GM23248 (cell line): ENCODE measurements at regions not wholly inside any gene's neighbourhood (a gene's known extent, or its start where the extent isn't known, plus 50 kb on each side); places are given as distances from the start of the nearest gene placed in this dataset.

Experiments
- DNase-seq: peaks from one replicate; pipeline ENCODE4 v3.0.0-alpha.2; 2015
- H2AFZ ChIP-seq: fragments of 200-600 bp; sonication (generic); 2 replicates; pipeline ENCODE4 v1.6.1; 2016; ENCODE audit warnings: antibody characterized with exemption
- H3F3A ChIP-seq: fragments of 200-600 bp; sonication (generic); 2 replicates; pipeline ENCODE4 v1.6.1; 2016; ENCODE audit warnings: mild to moderate bottlenecking, antibody characterized with exemption, mixed run types; ENCODE audit not compliant: insufficient read depth
- H3K27ac ChIP-seq: fragments of 200-600 bp; sonication (generic); 2 replicates; pipeline ENCODE4 v1.5.1; 2016; ENCODE audit warnings: mild to moderate bottlenecking
- H3K27me3 ChIP-seq: fragments of 200-600 bp; sonication (generic); replicated peaks from 2 replicates; pipeline ENCODE4 v1.6.1; 2016; ENCODE audit warnings: mild to moderate bottlenecking; ENCODE audit not compliant: insufficient read depth
- H3K36me3 ChIP-seq: fragments of 200-600 bp; sonication (generic); 2 replicates; pipeline ENCODE4 v1.6.1; 2016; ENCODE audit warnings: low read depth, mild to moderate bottlenecking
- H3K4me1 ChIP-seq: fragments of 200-600 bp; sonication (generic); 2 replicates; pipeline ENCODE4 v1.6.1; 2016; ENCODE audit warnings: mild to moderate bottlenecking; ENCODE audit not compliant: insufficient read depth
- H3K4me2 ChIP-seq: fragments of 200-600 bp; sonication (generic); one replicate; pipeline ENCODE4 v1.6.1; 2016; ENCODE audit warnings: mild to moderate bottlenecking; ENCODE audit not compliant: unreplicated experiment
- H3K4me3 ChIP-seq: fragments of 200-600 bp; sonication (generic); 2 replicates; pipeline ENCODE4 v1.5.1; 2016; ENCODE audit warnings: mild to moderate bottlenecking
- H3K79me2 ChIP-seq: fragments of 200-600 bp; sonication (generic); 2 replicates; pipeline ENCODE4 v1.6.1; 2016; ENCODE audit warnings: mild to moderate bottlenecking; ENCODE audit not compliant: insufficient read depth
- H3K9ac ChIP-seq: fragments of 200-600 bp; sonication (generic); 2 replicates; pipeline ENCODE4 v1.6.1; 2016; ENCODE audit warnings: mild to moderate bottlenecking
- H3K9me2 ChIP-seq: fragments of 200-600 bp; sonication (generic); 2 replicates; pipeline ENCODE4 v1.6.1; 2016; ENCODE audit warnings: mixed run types, mild to moderate bottlenecking, moderate library complexity; ENCODE audit not compliant: insufficient read depth
- H3K9me3 ChIP-seq: fragments of 200-600 bp; sonication (generic); one replicate; pipeline ENCODE4 v1.6.1; 2017; ENCODE audit warnings: low read depth
- H4K20me1 ChIP-seq: fragments of 200-600 bp; sonication (generic); 2 replicates; pipeline ENCODE4 v1.6.0; 2016; ENCODE audit not compliant: insufficient read depth
- EZH2 ChIP-seq: fragments of 200-600 bp; sonication (generic); IDR thresholded peaks from 2 replicates; pipeline ENCODE4 v1.6.1; 2018; ENCODE audit warnings: antibody characterized with exemption, mild to moderate bottlenecking; ENCODE audit not compliant: insufficient read depth, poor library complexity, severe bottlenecking
- EZH2phosphoT487 ChIP-seq: fragments of 200-600 bp; sonication (generic); IDR thresholded peaks from 2 replicates; pipeline ENCODE4 v1.6.1; 2018; ENCODE audit warnings: antibody characterized with exemption, moderate library complexity, mild to moderate bottlenecking, low read depth; ENCODE audit not compliant: insufficient read depth
- WGBS, 2 experiments: methylation state at CpG; one replicate each; pipeline ENCODE4 v1.1.6; 2015 to 2017; ENCODE audit warnings: low lambda C conversion rate in 2 of 2, low coverage in 1 of 2; ENCODE audit errors: missing lambda C conversion rate in 2 of 2; 5-methylcytosine and 5-hydroxymethylcytosine counted together
- in situ Hi-C: fragments of 300-500 bp; cut with MboI; formaldehyde crosslinking; loops from 2 replicates; pipeline ENCODE4 v1.15.0; 2020

DNA sequence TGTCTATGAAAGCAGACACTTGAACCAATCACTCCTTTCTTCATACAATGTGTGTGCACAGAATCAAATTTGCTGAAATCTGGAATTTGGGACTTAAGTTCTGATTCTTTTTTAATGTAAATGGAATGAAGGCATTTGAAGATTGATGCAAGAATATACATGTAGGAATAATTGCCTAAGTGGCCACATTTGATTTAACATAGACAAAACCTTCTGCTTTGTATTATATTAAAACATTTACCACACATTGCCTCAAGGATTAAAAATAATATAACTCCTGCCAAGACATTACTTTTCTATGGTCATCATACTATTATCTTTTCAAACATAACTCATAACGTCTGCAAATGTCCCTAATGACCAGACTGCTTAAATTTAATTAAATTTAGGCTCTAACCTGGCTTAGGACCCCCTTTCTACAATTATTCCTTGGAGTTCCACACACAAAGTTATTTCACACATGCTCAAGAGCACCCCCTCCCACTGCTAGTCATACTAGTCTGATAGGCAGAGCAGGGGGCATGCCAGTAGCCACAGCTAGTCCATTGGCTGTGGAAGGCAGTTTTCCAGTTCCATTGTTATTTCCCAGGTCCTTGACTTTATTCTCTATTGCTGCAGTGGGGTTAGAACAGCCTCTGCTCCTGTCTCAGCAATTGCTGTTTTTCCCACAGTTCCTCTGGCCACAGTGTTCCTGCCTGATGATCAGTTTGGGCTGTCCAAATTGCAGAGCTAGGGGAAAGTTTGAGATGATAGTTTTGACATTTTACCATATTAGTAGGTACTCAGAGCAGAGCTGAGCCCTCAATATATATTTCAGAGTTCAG, 360.6 kb upstream of the GRAMD2B start:
- no peak overlapping the region for H3K4me3 ChIP-seq
- no peak overlapping the region for H2AFZ ChIP-seq
- TF ChIP-seq EZH2phosphoT487 = no peak
- TF ChIP-seq EZH2 = no peak
- H3K27ac ChIP-seq = no peak overlapping the region
- H3K9me2 ChIP-seq = no peaks in the 10 kb centered on the region
- H3K4me2 ChIP-seq = no peak overlapping the region
- DNase-seq = no peak
- no peak overlapping the region for H3K9ac ChIP-seq
- WGBS, 2 experiments = 0% methylated on average over 1 of the region's 1 CpG
- no peaks in the 10 kb centered on the region for H3K79me2 ChIP-seq
- no peaks in the 10 kb centered on the region for H3K36me3 ChIP-seq
- in situ Hi-C loops = no loop called here
- no peaks in the 10 kb centered on the region for H3K9me3 ChIP-seq
- 0 out of 2 replicates have a peak, but pooled peaks cover 4% of the 10 kb centered on the region for H3K27me3 ChIP-seq
- H3K4me1 ChIP-seq = no peaks in the 10 kb centered on the region
- H3F3A ChIP-seq = no peaks in the 10 kb centered on the region
- H4K20me1 ChIP-seq = no peaks in the 10 kb centered on the region

DNA sequence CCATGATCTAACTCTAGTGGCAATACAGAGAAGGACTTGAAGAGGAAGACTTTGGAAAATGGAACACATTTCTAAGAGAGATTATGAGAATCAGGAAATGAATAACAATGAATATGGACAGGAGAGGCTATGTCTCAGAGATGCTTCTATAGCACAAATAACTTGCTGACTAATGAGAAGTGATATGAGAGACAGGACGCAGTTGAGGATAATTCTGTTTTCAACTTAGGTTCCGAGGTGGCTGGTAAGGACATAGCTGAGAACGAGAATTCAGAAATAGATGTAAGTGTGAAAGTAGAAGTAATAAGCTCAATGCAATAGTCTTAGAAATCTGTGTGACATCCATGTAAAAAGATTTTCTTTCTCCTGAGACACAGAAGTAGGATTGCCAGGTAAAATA, 358.1 kb upstream of the GRAMD2B start:
- Histone ChIP-seq H3K27me3 (0 out of 2 replicates have a peak, but pooled peaks cover 4% of the 10 kb centered on the region), H3K36me3 (no peaks in the 10 kb centered on the region), H3K4me1 (no peaks in the 10 kb centered on the region), H2AFZ (no peak overlapping the region), H3F3A (no peaks in the 10 kb centered on the region), H4K20me1 (no peaks in the 10 kb centered on the region), H3K9me2 (no peaks in the 10 kb centered on the region), H3K9ac (no peak overlapping the region), H3K9me3 (no peaks in the 10 kb centered on the region), H3K4me2 (no peak overlapping the region), H3K79me2 (no peaks in the 10 kb centered on the region), H3K4me3 (no peak overlapping the region), H3K27ac (no peak overlapping the region)
- TF ChIP-seq EZH2phosphoT487 (no peak), EZH2 (no peak)
- DNase-seq = no peak
- 75 to 79% methylated on average over 3 of the region's 3 CpGs for WGBS, 2 experiments
- in situ Hi-C loops = no loop called here

DNA sequence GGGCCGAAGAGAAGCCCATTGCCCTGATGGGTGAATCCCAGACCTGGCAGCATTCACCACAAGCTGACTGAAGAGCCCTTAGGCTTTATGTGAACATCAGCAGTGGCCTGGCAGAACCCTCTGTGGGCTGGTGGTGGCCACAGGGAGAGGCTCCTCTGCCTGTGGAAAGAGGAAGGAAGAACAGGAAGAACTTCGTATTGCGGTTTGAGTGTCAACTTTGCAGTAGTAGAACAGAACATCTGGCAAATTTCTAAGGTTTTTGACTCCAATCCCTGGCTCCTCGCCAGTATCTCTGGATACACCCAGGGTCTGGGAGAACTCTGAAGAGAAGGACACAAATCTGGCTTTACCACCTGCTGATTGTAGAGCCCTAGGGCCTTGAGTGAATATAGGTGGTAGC, 356.4 kb upstream of the GRAMD2B start:
- no peak overlapping the region for H3K27ac ChIP-seq
- 19 to 35% methylated on average over 4 of the region's 4 CpGs for WGBS, 2 experiments
- H3K36me3 ChIP-seq = no peaks in the 10 kb centered on the region
- H3K9me3 ChIP-seq = no peaks in the 10 kb centered on the region
- H3K9me2 ChIP-seq = no peaks in the 10 kb centered on the region
- H3K4me3 ChIP-seq = no peak overlapping the region
- no peaks in the 10 kb centered on the region for H4K20me1 ChIP-seq
- H3F3A ChIP-seq = no peaks in the 10 kb centered on the region
- H3K4me2 ChIP-seq = no peak overlapping the region
- H3K9ac ChIP-seq = no peak overlapping the region
- H3K27me3 ChIP-seq = 0 out of 2 replicates have a peak, but pooled peaks cover 4% of the 10 kb centered on the region
- DNase-seq = no peak
- no peak overlapping the region for H2AFZ ChIP-seq
- in situ Hi-C loops = no loop called here
- TF ChIP-seq EZH2 (no peak), EZH2phosphoT487 (no peak)
- no peaks in the 10 kb centered on the region for H3K4me1 ChIP-seq
- no peaks in the 10 kb centered on the region for H3K79me2 ChIP-seq

DNA sequence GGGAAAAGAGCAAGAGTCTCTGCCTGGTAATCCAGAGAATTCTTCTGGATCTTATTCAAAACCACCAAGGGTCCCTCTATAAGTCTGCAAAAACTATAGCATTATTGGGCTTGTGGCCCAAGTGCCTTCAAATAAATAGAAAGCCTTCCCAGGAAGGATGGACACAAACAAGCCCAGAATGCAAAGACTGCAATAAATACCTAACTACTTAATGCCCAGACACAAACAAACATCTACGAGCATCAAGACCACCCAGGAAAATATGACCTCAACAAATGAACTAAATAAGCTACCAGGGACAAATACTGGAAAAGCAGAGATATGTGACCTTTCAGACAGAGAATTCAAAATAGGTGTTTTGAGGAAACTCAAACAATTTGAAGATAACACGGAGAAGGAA, 355.8 kb upstream of the GRAMD2B start:
- no peaks in the 10 kb centered on the region for H3K9me3 ChIP-seq
- H3K4me2 ChIP-seq = no peak overlapping the region
- TF ChIP-seq EZH2 (no peak), EZH2phosphoT487 (no peak)
- H3F3A ChIP-seq = no peaks in the 10 kb centered on the region
- no peak overlapping the region for H3K27ac ChIP-seq
- WGBS, 2 experiments = 84 to 91% methylated on average over 2 of the region's 2 CpGs
- no peaks in the 10 kb centered on the region for H4K20me1 ChIP-seq
- H3K36me3 ChIP-seq = no peaks in the 10 kb centered on the region
- H3K27me3 ChIP-seq = 0 out of 2 replicates have a peak, but pooled peaks cover 4% of the 10 kb centered on the region
- H2AFZ ChIP-seq = no peak overlapping the region
- in situ Hi-C loops = no loop called here
- no peaks in the 10 kb centered on the region for H3K79me2 ChIP-seq
- DNase-seq = no peak
- no peak overlapping the region for H3K9ac ChIP-seq
- H3K4me3 ChIP-seq = no peak overlapping the region
- H3K9me2 ChIP-seq = no peaks in the 10 kb centered on the region
- H3K4me1 ChIP-seq = no peaks in the 10 kb centered on the region
